Suprapubic skin (tissue), 4 donors: ENCODE measurements at regions not wholly inside any gene's neighbourhood (a gene's known extent, or its start where the extent isn't known, plus 50 kb on each side); places are given as distances from the start of the nearest gene placed in this dataset.

Experiments used
- POLR2A ChIP-seq, 2 donors: fragments of 450-650 bp; IDR thresholded peaks; one replicate each; pipeline ENCODE4 v1.6.1; 2017; ENCODE audit warnings: antibody characterized with exemption in 2 of 2, mild to moderate bottlenecking in 2 of 2, moderate library complexity in 2 of 2
- POLR2AphosphoS5 ChIP-seq, 3 donors: sonication (generic); formaldehyde crosslinking; IDR thresholded peaks; one replicate each; pipeline ENCODE4 v1.6.1; 2017; ENCODE audit warnings: antibody characterized with exemption in 3 of 3

DNA sequence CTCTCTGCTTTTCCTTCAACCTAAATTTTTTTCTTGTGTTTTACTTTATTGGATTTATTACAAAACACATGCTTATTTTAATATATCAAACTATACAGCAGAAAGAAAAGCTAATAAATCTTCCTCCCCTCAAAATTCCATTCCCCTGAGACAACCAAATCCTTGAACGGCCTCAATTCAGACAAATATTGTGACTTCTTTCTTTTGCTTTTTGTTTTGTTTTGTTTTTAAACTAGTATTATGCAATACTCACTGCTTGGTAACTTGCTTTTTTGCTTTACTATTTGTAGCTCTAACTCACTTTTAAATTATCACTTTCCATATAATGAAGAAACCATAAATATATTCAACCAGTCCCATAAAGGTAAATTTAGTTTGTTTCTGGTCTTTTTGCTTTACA is 59.4 kb upstream of the CDK1 start:
- TF ChIP-seq POLR2A (IDR thresholded peaks at IDR 0.05) (no peak), POLR2AphosphoS5 (IDR thresholded peaks at IDR 0.05) (no peak)
